Endothelial cell of hepatic sinusoid (primary cell): ENCODE measurements at regions not wholly inside any gene's neighbourhood (a gene's known extent, or its start where the extent isn't known, plus 50 kb on each side); places are given as distances from the start of the nearest gene placed in this dataset.

Experiments used
- in situ Hi-C: cut with HindIII; loops from 2 replicates; pipeline ENCODE4 v1.10.0; 2017; ENCODE audit warnings: low sequenced_read_pairs

GRCh38 chr9:115910959-115911358, 242.6 kb upstream of the PAPPA start:
- in situ Hi-C loops, result no loop called here

- in situ Hi-C loops, result no loop called here
Measured at GRCh38 chr9:115912086-115912485, 241.5 kb upstream of the PAPPA start.

GRCh38 chr9:115913696-115914095, 239.9 kb upstream of the PAPPA start:
- in situ Hi-C loops, result no loop called here

- in situ Hi-C loops, result no loop called here
Measured at GRCh38 chr9:115914291-115914690, 239.3 kb upstream of the PAPPA start.

GRCh38 chr9:115921301-115921700, 232.3 kb upstream of the PAPPA start:
- in situ Hi-C loops, result loop anchor here (5.0 kb wide), 1 partner anchor 39 kb away; no protein-coding TSS in a partner anchor

GRCh38 chr9:115922444-115922843, 231.1 kb upstream of the PAPPA start:
- in situ Hi-C loops, result loop anchor here (5.0 kb wide), 1 partner anchor 40 kb away; no protein-coding TSS in a partner anchor

- in situ Hi-C loops, result loop anchor here (5.0 kb wide), 1 partner anchor 41 kb away; no protein-coding TSS in a partner anchor
Measured at GRCh38 chr9:115923410-115923809, 230.2 kb upstream of the PAPPA start.

- in situ Hi-C loops, result loop anchor here (5.0 kb wide), 1 partner anchor 42 kb away; no protein-coding TSS in a partner anchor
Measured at GRCh38 chr9:115923903-115924668, 229.5 kb upstream of the PAPPA start.

- in situ Hi-C loops, result loop anchor here (5.0 kb wide), 1 partner anchor 42 kb away; no protein-coding TSS in a partner anchor
Measured at GRCh38 chr9:115924669-115924987, 229.0 kb upstream of the PAPPA start.

- in situ Hi-C loops, result no loop called here
Measured at GRCh38 chr9:115925424-115925823, 228.2 kb upstream of the PAPPA start.

- in situ Hi-C loops, result no loop called here
Measured at GRCh38 chr9:115930472-115930871, 223.1 kb upstream of the PAPPA start.

- in situ Hi-C loops, result no loop called here
Measured at GRCh38 chr9:115938479-115938878, 215.1 kb upstream of the PAPPA start.

- in situ Hi-C loops, result no loop called here
Measured at GRCh38 chr9:115939065-115939765, 214.4 kb upstream of the PAPPA start.

- in situ Hi-C loops, result loop anchor here (5.0 kb wide), 1 partner anchor 269 kb away; no protein-coding TSS in a partner anchor
Measured at GRCh38 chr9:115941561-115942315, 211.9 kb upstream of the PAPPA start.

GRCh38 chr9:115943431-115944165, 210.0 kb upstream of the PAPPA start:
- in situ Hi-C loops, result loop anchor here (5.0 kb wide), 1 partner anchor 271 kb away; no protein-coding TSS in a partner anchor

GRCh38 chr9:115944166-115944948, 209.2 kb upstream of the PAPPA start:
- in situ Hi-C loops, result loop anchor here (5.0 kb wide), 1 partner anchor 272 kb away; no protein-coding TSS in a partner anchor

- in situ Hi-C loops, result no loop called here
Measured at GRCh38 chr9:115945009-115945431, 208.6 kb upstream of the PAPPA start.

- in situ Hi-C loops, result no loop called here
Measured at GRCh38 chr9:115946530-115946929, 207.1 kb upstream of the PAPPA start.

- in situ Hi-C loops, result no loop called here
Measured at GRCh38 chr9:115951977-115952376, 201.6 kb upstream of the PAPPA start.
